Esophagus (tissue), 2 donors: ENCODE measurements at regions not wholly inside any gene's neighbourhood (a gene's known extent, or its start where the extent isn't known, plus 50 kb on each side); places are given as distances from the start of the nearest gene placed in this dataset.
"Not testable (repeated sequence)": the region's sequence is repeated elsewhere in the genome, so short reads cannot be mapped to it uniquely, and the experiment has no call there.

Experiments
- H3K27ac ChIP-seq, 2 donors: one replicate each; pipeline ENCODE4 v1.5.1; 2013; ENCODE audit warnings: low read depth in 2 of 2, mild to moderate bottlenecking in 2 of 2, inconsistent platforms in 1 of 2, low read length in 1 of 2, moderate library complexity in 1 of 2
- H3K27me3 ChIP-seq, 2 donors: one replicate each; pipeline ENCODE4 v1.6.1; 2013; ENCODE audit warnings: low read length in 2 of 2, control low read depth in 1 of 2, mild to moderate bottlenecking in 1 of 2; ENCODE audit not compliant: insufficient read depth in 2 of 2, control insufficient read depth in 1 of 2
- H3K36me3 ChIP-seq, 2 donors: one replicate each; pipeline ENCODE4 v1.6.1; 2013; ENCODE audit warnings: low read length in 1 of 2; ENCODE audit not compliant: control insufficient read depth in 2 of 2, insufficient read depth in 2 of 2
- H3K4me1 ChIP-seq, 2 donors: one replicate each; pipeline ENCODE4 v1.6.1; 2013; ENCODE audit warnings: low read length in 1 of 2; ENCODE audit not compliant: control insufficient read depth in 2 of 2, insufficient read depth in 2 of 2
- H3K4me3 ChIP-seq, 2 donors: one replicate each; pipeline ENCODE4 v1.5.1; 2013; ENCODE audit warnings: low read length in 2 of 2, mild to moderate bottlenecking in 2 of 2, low read depth in 1 of 2, moderate library complexity in 1 of 2
- H3K9me3 ChIP-seq, 2 donors: one replicate each; pipeline ENCODE4 v1.6.1; 2013; ENCODE audit warnings: mild to moderate bottlenecking in 2 of 2, low read depth in 1 of 2, low read length in 1 of 2, moderate library complexity in 1 of 2; ENCODE audit not compliant: control insufficient read depth in 2 of 2, insufficient read depth in 1 of 2
- WGBS, 2 donors: extraction: QIAGEN DNeasy Blood & Tissue Kit; methylation state at CpG; one replicate each; pipeline ENCODE4 v1.1.7; 2013; 5-methylcytosine and 5-hydroxymethylcytosine counted together
- donor health status: healthy with polysubstance abuse.
- donor health status: Bipolar disorder and iron deficiency.

DNA sequence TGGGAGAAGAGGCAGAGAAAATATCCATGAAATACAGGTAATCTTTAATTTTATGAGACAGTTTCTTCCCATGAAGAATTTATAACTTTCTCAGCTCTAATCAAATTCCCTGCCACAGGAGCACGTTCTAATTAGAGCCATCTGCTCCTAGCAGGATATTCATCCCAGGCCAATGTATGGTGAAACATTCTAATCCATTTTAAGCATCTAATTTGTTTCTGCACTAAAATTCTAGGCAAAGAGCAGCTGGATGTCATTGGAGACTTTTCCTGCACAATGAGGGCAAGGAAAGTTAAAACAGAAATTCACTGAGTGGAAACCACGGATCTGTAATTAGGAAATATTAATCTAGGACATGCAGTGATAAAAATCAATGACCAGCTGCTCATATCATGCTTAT is 107.7 kb upstream of the ZFP42 start:
- Histone ChIP-seq H3K27me3 (no peaks in the 10 kb centered on the region), H3K36me3 (no peaks in the 10 kb centered on the region), H3K4me1 (no peaks in the 10 kb centered on the region), H3K27ac (no peak overlapping the region), H3K9me3 (peaks cover 0 to 5% of the 10 kb centered on the region in 2 donors), H3K4me3 (no peak overlapping the region)
- WGBS, 2 donors = 35 to 42% methylated on average over 2 of the region's 2 CpGs

GRCh38 chr4:187889651-187890050 is 105.9 kb upstream of the ZFP42 start:
- H3K27ac ChIP-seq = no peak overlapping the region
- WGBS, 2 donors = 88 to 91% methylated on average over 6 of the region's 6 CpGs
- H3K4me1 ChIP-seq = no peaks in the 10 kb centered on the region
- no peaks in the 10 kb centered on the region for H3K27me3 ChIP-seq
- H3K9me3 ChIP-seq = no peaks in the 10 kb centered on the region
- H3K36me3 ChIP-seq = no peaks in the 10 kb centered on the region
- H3K4me3 ChIP-seq = no peak overlapping the region

DNA sequence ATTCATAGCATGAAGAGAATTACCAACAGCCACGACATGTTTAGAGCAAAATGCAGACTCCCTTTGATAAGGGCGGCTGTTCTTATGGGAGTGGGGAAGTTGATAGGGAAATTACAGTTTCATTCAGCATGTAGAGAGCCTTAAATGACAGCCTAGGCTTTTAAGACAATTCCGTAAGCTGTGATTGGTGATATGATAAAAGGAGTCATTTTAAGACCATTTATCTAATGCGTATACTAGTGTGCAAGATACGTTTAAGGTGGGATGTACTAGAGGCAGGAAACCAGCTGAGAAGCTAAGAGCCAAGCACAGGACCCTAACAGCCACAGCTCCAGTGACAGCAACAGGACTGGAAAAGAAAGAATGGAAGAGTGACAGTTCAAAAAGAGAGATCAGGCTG is 102.2 kb upstream of the ZFP42 start:
- H3K4me3 ChIP-seq = no peak overlapping the region
- H3K27ac ChIP-seq = no peak overlapping the region
- H3K36me3 ChIP-seq = no peaks in the 10 kb centered on the region
- no peaks in the 10 kb centered on the region for H3K27me3 ChIP-seq
- H3K4me1 ChIP-seq = no peaks in the 10 kb centered on the region
- H3K9me3 ChIP-seq = no peaks in the 10 kb centered on the region
- WGBS, 2 donors = 80 to 83% methylated on average over 5 of the region's 5 CpGs

DNA sequence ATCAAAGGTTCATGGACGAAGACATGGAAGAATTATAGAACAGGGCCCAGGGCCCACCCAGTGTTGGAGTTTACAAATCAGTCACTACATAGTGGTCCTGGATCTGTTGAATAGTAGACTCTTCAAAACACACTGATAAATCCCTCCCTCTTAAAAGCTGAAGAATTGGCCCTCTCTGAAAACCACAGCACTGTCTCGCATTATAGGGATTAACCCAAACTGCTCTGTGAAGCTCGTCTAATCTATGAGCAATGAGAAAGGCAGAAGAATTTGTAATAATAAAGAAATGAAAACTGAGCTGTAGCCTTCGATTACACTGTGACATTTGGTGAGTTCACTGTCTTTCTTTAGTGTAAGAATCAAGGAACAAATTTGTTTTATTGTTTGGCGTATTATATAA is 92.5 kb upstream of the ZFP42 start:
- no peaks in the 10 kb centered on the region for H3K27me3 ChIP-seq
- no peaks in the 10 kb centered on the region for H3K4me1 ChIP-seq
- H3K4me3 ChIP-seq = no peak overlapping the region
- no peak overlapping the region for H3K27ac ChIP-seq
- no peaks in the 10 kb centered on the region for H3K36me3 ChIP-seq
- no peaks in the 10 kb centered on the region for H3K9me3 ChIP-seq
- 75 to 78% methylated on average over 5 of the region's 5 CpGs for whole genome bisulfite sequencing, 2 donors

DNA sequence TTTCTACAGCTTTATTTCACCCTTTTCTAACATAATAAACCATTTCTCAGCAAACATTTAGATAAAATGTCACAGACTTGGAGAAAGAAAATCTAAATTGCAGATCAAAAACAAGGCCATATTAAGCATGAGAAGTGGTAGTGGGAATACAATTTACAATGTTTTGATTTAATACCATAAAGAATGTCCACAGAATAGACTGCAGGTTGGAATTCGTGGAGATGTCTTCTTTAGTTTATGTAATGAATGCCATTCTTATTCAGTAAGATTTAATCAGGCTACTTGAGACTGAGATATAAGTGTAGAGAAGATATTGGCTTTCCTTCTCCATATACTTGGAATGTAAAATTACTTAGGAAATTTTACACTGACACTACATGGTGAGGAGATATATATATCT is 91.9 kb upstream of the ZFP42 start:
- Histone ChIP-seq H3K9me3 (no peaks in the 10 kb centered on the region), H3K27ac (no peak overlapping the region), H3K36me3 (no peaks in the 10 kb centered on the region), H3K4me3 (no peak overlapping the region), H3K4me1 (no peaks in the 10 kb centered on the region), H3K27me3 (no peaks in the 10 kb centered on the region)
- WGBS, 2 donors = 23 to 25% methylated on average over 1 of the region's 1 CpG

GRCh38 chr4:187908079-187908561 is 87.5 kb upstream of the ZFP42 start:
- no peaks in the 10 kb centered on the region for H3K36me3 ChIP-seq
- H3K4me1 ChIP-seq = no peaks in the 10 kb centered on the region
- no peak overlapping the region for H3K4me3 ChIP-seq
- no peaks in the 10 kb centered on the region for H3K9me3 ChIP-seq
- WGBS, 2 donors = 59 to 60% methylated on average over 6 of the region's 6 CpGs
- H3K27ac ChIP-seq = no peak overlapping the region
- no peaks in the 10 kb centered on the region for H3K27me3 ChIP-seq

- no peaks in the 10 kb centered on the region for H3K36me3 ChIP-seq
- whole genome bisulfite sequencing, 2 donors = 51 to 54% methylated on average over 2 of the region's 2 CpGs
Measured at GRCh38 chr4:187908731-187909130, 86.8 kb upstream of the ZFP42 start.

GRCh38 chr4:187910741-187911140 is 84.8 kb upstream of the ZFP42 start:
- Histone ChIP-seq H3K4me3 (no peak overlapping the region), H3K27me3 (no peaks in the 10 kb centered on the region), H3K36me3 (no peaks in the 10 kb centered on the region), H3K9me3 (no peaks in the 10 kb centered on the region), H3K27ac (no peak overlapping the region), H3K4me1 (no peaks in the 10 kb centered on the region)
- 67 to 80% methylated on average over 4 of the region's 4 CpGs for WGBS, 2 donors

More at GRCh38 chr4:187908731-187909130, 86.8 kb upstream of the ZFP42 start:
- Histone ChIP-seq H3K4me1 (no peaks in the 10 kb centered on the region), H3K4me3 (no peak overlapping the region), H3K9me3 (no peaks in the 10 kb centered on the region), H3K27ac (no peak overlapping the region), H3K27me3 (no peaks in the 10 kb centered on the region)

DNA sequence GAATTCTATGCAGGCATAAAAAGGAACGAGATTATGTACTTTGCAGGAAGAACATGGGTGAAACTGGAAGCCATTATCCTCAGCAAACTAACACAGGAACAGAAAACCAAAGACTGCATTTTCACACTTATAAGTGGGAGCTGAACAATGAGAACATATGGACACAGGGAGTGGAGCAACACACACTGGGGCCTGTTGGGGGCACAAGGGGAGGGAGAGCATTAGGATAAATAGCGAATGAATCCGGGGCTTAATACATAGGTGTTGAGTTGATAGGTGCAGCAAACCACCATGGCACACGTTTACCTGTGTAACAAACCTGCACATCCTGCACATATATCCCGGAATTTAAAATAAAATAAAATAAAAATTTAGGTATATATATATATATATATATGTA is 80.2 kb upstream of the ZFP42 start:
- H3K27me3 ChIP-seq, H3K4me1 ChIP-seq: not testable (repeated sequence)

DNA sequence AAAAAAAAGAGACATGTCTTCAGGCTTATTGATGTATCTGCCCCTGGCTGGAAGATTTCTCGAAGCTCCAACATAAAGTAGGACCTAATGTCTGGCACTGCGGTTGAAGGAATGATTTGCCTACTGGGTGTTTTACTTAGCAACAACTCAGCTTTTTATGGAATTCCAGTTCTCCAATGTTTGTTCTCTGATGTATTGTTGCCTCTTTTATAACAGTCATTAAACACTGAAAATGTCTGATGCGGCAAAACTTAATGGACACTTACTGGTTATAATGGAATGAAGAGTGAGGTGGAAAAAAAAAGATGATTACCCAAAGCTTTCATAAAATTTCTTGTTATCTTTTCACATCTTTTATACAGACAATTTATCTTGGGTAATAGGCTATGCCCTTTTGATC is 75.6 kb upstream of the ZFP42 start:
- no peaks in the 10 kb centered on the region for H3K36me3 ChIP-seq
- no peaks in the 10 kb centered on the region for H3K4me1 ChIP-seq
- 94 to 98% methylated on average over 3 of the region's 3 CpGs for WGBS, 2 donors
- H3K27me3 ChIP-seq = no peaks in the 10 kb centered on the region
- H3K27ac ChIP-seq = no peak overlapping the region
- H3K4me3 ChIP-seq = no peak overlapping the region
- H3K9me3 ChIP-seq = no peaks in the 10 kb centered on the region

More for the DNA sequence above, 80.2 kb upstream of the ZFP42 start:
- WGBS, 2 donors = 85 to 87% methylated on average over 5 of the region's 5 CpGs
- not testable (repeated sequence) for H3K4me3 ChIP-seq, H3K9me3 ChIP-seq, H3K27ac ChIP-seq, H3K36me3 ChIP-seq
